ENCODE measurements at regions not wholly inside any gene's neighbourhood (a gene's known extent, or its start where the extent isn't known, plus 50 kb on each side); places are given as distances from the start of the nearest gene placed in this dataset.

DNA sequence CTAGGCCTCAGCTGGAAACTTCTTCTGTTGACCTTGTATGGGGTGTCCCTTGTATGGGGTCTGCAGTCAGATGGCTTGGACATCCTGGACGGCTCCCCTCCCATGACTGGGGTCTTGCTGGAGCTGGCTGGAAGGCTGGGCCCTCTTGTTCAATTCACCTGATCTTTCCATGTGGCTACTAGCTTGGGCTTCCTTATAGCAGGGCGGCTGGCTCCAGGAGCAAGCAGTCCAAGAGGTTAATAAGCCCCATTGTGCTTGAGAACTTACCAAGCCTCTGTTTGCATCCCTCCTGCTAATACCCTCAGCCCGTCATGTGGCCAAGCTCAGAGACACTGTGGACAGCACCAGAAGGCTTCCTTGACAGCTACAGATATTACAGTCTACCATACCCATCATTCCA, 111.6 kb upstream of the NPAS2 start:
- H3K27me3 ChIP-seq (ENCODE audit: control insufficient read depth in 4 of 4, insufficient read depth in 4 of 4, low read length in 3 of 4) = no peaks in the 10 kb centered on the region
- H3K9ac ChIP-seq (ENCODE audit: low read depth in 1 of 2, low read length in 2 of 2) = no peak overlapping the region
- no peaks in the 10 kb centered on the region for H3K4me1 ChIP-seq (ENCODE audit: control insufficient read depth in 4 of 4, insufficient read depth in 4 of 4, low read length in 3 of 4)
- DNase-seq (ENCODE audit: low spot score) = no peak
- H3K4me3 ChIP-seq (ENCODE audit: low read depth in 1 of 3, low read length in 3 of 3) = no peak overlapping the region
- WGBS = 64% methylated on average over 3 of the region's 3 CpGs
- no peaks in the 10 kb centered on the region for H3K9me3 ChIP-seq (ENCODE audit: control insufficient read depth in 4 of 4, low read length in 3 of 4)
- H3K36me3 ChIP-seq (ENCODE audit: control insufficient read depth in 4 of 4, insufficient read depth in 3 of 4, low read depth in 1 of 4, low read length in 3 of 4) = no peaks in the 10 kb centered on the region
- no peak overlapping the region for H3K27ac ChIP-seq (ENCODE audit: low read depth in 1 of 2, low read length in 2 of 2)
- no peak for TF ChIP-seq EGR1 (IDR thresholded peaks at IDR 0.05; ENCODE audit: low read depth in 2 of 2)
- no peak for TF ChIP-seq HNF4G (IDR thresholded peaks at IDR 0.05)
- TF ChIP-seq, protein P1, sequence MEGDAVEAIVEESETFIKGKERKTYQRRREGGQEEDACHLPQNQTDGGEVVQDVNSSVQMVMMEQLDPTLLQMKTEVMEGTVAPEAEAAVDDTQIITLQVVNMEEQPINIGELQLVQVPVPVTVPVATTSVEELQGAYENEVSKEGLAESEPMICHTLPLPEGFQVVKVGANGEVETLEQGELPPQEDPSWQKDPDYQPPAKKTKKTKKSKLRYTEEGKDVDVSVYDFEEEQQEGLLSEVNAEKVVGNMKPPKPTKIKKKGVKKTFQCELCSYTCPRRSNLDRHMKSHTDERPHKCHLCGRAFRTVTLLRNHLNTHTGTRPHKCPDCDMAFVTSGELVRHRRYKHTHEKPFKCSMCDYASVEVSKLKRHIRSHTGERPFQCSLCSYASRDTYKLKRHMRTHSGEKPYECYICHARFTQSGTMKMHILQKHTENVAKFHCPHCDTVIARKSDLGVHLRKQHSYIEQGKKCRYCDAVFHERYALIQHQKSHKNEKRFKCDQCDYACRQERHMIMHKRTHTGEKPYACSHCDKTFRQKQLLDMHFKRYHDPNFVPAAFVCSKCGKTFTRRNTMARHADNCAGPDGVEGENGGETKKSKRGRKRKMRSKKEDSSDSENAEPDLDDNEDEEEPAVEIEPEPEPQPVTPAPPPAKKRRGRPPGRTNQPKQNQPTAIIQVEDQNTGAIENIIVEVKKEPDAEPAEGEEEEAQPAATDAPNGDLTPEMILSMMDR (IDR thresholded peaks at IDR 0.05; ENCODE audit: low read depth, low read length, missing input control) = no peak
- TF ChIP-seq NR2F2 (IDR thresholded peaks at IDR 0.05) = no peak
- TF ChIP-seq RXRA (IDR thresholded peaks at IDR 0.05) = no peak
- TF ChIP-seq, protein P2, sequence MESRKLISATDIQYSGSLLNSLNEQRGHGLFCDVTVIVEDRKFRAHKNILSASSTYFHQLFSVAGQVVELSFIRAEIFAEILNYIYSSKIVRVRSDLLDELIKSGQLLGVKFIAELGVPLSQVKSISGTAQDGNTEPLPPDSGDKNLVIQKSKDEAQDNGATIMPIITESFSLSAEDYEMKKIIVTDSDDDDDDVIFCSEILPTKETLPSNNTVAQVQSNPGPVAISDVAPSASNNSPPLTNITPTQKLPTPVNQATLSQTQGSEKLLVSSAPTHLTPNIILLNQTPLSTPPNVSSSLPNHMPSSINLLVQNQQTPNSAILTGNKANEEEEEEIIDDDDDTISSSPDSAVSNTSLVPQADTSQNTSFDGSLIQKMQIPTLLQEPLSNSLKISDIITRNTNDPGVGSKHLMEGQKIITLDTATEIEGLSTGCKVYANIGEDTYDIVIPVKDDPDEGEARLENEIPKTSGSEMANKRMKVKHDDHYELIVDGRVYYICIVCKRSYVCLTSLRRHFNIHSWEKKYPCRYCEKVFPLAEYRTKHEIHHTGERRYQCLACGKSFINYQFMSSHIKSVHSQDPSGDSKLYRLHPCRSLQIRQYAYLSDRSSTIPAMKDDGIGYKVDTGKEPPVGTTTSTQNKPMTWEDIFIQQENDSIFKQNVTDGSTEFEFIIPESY (IDR thresholded peaks at IDR 0.05) = no peak
- no peak for TF ChIP-seq FOXA2 (IDR thresholded peaks at IDR 0.05)
- no peak for TF ChIP-seq RAD21 (IDR thresholded peaks at IDR 0.05)
- no peak for TF ChIP-seq SP1 (IDR thresholded peaks at IDR 0.05)
- TF ChIP-seq, protein P3, sequence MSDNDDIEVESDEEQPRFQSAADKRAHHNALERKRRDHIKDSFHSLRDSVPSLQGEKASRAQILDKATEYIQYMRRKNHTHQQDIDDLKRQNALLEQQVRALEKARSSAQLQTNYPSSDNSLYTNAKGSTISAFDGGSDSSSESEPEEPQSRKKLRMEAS (IDR thresholded peaks at IDR 0.05) = no peak
- TF ChIP-seq HNF4A (conservative IDR thresholded peaks at IDR 0.05) = no peak
- TF ChIP-seq JUND (IDR thresholded peaks at IDR 0.05) = no peak

DNA sequence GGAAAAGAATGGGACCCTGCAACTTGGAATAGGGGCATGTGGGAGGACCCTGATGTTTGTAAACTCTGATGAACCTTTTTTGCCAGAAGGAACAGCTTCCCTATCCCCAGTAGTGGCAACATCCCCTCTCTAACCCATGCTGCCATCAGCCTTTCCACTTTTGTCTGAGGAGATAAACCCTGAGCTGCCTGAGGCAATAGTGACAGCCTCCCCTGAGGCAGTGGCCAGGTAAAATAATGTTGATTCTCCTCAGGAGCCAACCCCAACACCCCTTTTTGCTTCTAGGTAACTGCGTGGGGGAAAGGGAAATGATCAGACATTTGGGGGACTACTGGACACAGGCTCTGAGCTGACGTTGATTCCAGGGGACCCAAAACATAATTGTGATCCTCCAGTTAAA, 106.8 kb upstream of the NPAS2 start:
- TF ChIP-seq, protein P1 (IDR thresholded peaks at IDR 0.05; ENCODE audit: low read depth, low read length, missing input control) = no peak
- TF ChIP-seq TAF1 (conservative IDR thresholded peaks at IDR 0.05) = no peak
- TF ChIP-seq YY1 (IDR thresholded peaks at IDR 0.05) = no peak
- no peak for TF ChIP-seq HNF4G (IDR thresholded peaks at IDR 0.05)
- TF ChIP-seq JUND (IDR thresholded peaks at IDR 0.05) = no peak
- TF ChIP-seq, protein P3 (IDR thresholded peaks at IDR 0.05) = no peak
- no peak for TF ChIP-seq NR2F2 (IDR thresholded peaks at IDR 0.05)
- no peak for TF ChIP-seq HNF4A (conservative IDR thresholded peaks at IDR 0.05)
- TF ChIP-seq, protein P2 (IDR thresholded peaks at IDR 0.05) = no peak
- TF ChIP-seq RXRA (IDR thresholded peaks at IDR 0.05) = no peak
- TF ChIP-seq EGR1 (IDR thresholded peaks at IDR 0.05; ENCODE audit: low read depth in 2 of 2) = no peak
- TF ChIP-seq SP1 (IDR thresholded peaks at IDR 0.05) = no peak
- no peak for TF ChIP-seq FOXA1 (IDR thresholded peaks at IDR 0.05)
- TF ChIP-seq FOXA2 (IDR thresholded peaks at IDR 0.05) = no peak
- TF ChIP-seq RAD21 (IDR thresholded peaks at IDR 0.05) = no peak
- TF ChIP-seq, protein P4, sequence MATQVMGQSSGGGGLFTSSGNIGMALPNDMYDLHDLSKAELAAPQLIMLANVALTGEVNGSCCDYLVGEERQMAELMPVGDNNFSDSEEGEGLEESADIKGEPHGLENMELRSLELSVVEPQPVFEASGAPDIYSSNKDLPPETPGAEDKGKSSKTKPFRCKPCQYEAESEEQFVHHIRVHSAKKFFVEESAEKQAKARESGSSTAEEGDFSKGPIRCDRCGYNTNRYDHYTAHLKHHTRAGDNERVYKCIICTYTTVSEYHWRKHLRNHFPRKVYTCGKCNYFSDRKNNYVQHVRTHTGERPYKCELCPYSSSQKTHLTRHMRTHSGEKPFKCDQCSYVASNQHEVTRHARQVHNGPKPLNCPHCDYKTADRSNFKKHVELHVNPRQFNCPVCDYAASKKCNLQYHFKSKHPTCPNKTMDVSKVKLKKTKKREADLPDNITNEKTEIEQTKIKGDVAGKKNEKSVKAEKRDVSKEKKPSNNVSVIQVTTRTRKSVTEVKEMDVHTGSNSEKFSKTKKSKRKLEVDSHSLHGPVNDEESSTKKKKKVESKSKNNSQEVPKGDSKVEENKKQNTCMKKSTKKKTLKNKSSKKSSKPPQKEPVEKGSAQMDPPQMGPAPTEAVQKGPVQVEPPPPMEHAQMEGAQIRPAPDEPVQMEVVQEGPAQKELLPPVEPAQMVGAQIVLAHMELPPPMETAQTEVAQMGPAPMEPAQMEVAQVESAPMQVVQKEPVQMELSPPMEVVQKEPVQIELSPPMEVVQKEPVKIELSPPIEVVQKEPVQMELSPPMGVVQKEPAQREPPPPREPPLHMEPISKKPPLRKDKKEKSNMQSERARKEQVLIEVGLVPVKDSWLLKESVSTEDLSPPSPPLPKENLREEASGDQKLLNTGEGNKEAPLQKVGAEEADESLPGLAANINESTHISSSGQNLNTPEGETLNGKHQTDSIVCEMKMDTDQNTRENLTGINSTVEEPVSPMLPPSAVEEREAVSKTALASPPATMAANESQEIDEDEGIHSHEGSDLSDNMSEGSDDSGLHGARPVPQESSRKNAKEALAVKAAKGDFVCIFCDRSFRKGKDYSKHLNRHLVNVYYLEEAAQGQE (IDR thresholded peaks at IDR 0.05) = no peak
- no peak for TF ChIP-seq GABPA (IDR thresholded peaks at IDR 0.05 in 1 of 2, conservative IDR thresholded peaks at IDR 0.05 in 1 of 2)
- TF ChIP-seq, protein P5, sequence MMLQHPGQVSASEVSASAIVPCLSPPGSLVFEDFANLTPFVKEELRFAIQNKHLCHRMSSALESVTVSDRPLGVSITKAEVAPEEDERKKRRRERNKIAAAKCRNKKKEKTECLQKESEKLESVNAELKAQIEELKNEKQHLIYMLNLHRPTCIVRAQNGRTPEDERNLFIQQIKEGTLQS (IDR thresholded peaks at IDR 0.05) = no peak
- Histone ChIP-seq H3K36me3 (ENCODE audit: control insufficient read depth in 4 of 4, insufficient read depth in 3 of 4, low read depth in 1 of 4, low read length in 3 of 4) (no peaks in the 10 kb centered on the region), H3K27me3 (ENCODE audit: control insufficient read depth in 4 of 4, insufficient read depth in 4 of 4, low read length in 3 of 4) (no peaks in the 10 kb centered on the region), H3K4me1 (ENCODE audit: control insufficient read depth in 4 of 4, insufficient read depth in 4 of 4, low read length in 3 of 4) (no peaks in the 10 kb centered on the region), H3K9ac (ENCODE audit: low read depth in 1 of 2, low read length in 2 of 2) (no peak overlapping the region), H3K9me3 (ENCODE audit: control insufficient read depth in 4 of 4, low read length in 3 of 4) (no peaks in the 10 kb centered on the region), H3K27ac (ENCODE audit: low read depth in 1 of 2, low read length in 2 of 2) (no peak overlapping the region), H3K4me3 (ENCODE audit: low read depth in 1 of 3, low read length in 3 of 3) (no peak overlapping the region)
- 39% methylated on average over 2 of the region's 2 CpGs for WGBS
- DNase-seq (ENCODE audit: low spot score) = no peak
